HEK293 (cell line): ENCODE measurements at regions not wholly inside any gene's neighbourhood (a gene's known extent, or its start where the extent isn't known, plus 50 kb on each side); places are given as distances from the start of the nearest gene placed in this dataset.

Experiments
- ATF2 ChIP-seq: fragments of 450-650 bp; formaldehyde crosslinking; IDR thresholded peaks from 2 replicates; pipeline ENCODE4 v1.5.1; 2016; ENCODE audit warnings: missing biosample characterization, missing genetic modification characterization, low read depth
- CTCF ChIP-seq: fragments of 450-650 bp; formaldehyde crosslinking; IDR thresholded peaks from 2 replicates; pipeline ENCODE4 v1.5.1; 2016; ENCODE audit warnings: missing biosample characterization, missing genetic modification characterization
- GLIS2 ChIP-seq: fragments of 450-650 bp; formaldehyde crosslinking; IDR thresholded peaks from 2 replicates; pipeline ENCODE4 v1.5.1; 2016; ENCODE audit warnings: missing biosample characterization, missing genetic modification characterization
- SETDB1 ChIP-seq: IDR thresholded peaks from one replicate; pipeline ENCODE4 v1.6.1; 2017; ENCODE audit warnings: mild to moderate bottlenecking, low read length, moderate library complexity, mixed read lengths; ENCODE audit not compliant: insufficient read length
- ZBTB49 ChIP-seq: fragments of 450-650 bp; formaldehyde crosslinking; IDR thresholded peaks from 2 replicates; pipeline ENCODE4 v1.5.1; 2016; ENCODE audit warnings: missing biosample characterization, missing genetic modification characterization, low read depth
- ZNF174 ChIP-seq: fragments of 450-650 bp; formaldehyde crosslinking; IDR thresholded peaks from 2 replicates; pipeline ENCODE4 v1.5.0; 2017; ENCODE audit warnings: missing biosample characterization, mild to moderate bottlenecking, missing genetic modification characterization
- ZNF239 ChIP-seq: fragments of 450-650 bp; formaldehyde crosslinking; IDR thresholded peaks from 2 replicates; pipeline ENCODE4 v1.5.1; 2016; ENCODE audit warnings: missing biosample characterization, missing genetic modification characterization
- ZNF530 ChIP-seq: fragments of 450-650 bp; formaldehyde crosslinking; IDR thresholded peaks from 2 replicates; pipeline ENCODE4 v1.5.1; 2016; ENCODE audit warnings: low read depth, missing biosample characterization, missing genetic modification characterization
- ZNF660 ChIP-seq: fragments of 450-650 bp; IDR thresholded peaks from 2 replicates; pipeline ENCODE4 v1.5.1; 2018; ENCODE audit warnings: missing biosample characterization, mild to moderate bottlenecking, missing genetic modification characterization

GRCh38 chr19:30743702-30744101 is 371.5 kb downstream of the ZNF536 start:
- no peak for TF ChIP-seq ZNF239 (tag by site-specific recombination)
- TF ChIP-seq ATF2 (tag by site-specific recombination) = no peak
- TF ChIP-seq ZBTB49 (tag by site-specific recombination) = no peak
- TF ChIP-seq CTCF (tag by site-specific recombination) = no peak
- no peak for TF ChIP-seq SETDB1
- TF ChIP-seq ZNF530 (tag by site-specific recombination) = no peak
- no peak for TF ChIP-seq ZNF660 (tag by site-specific recombination)
- TF ChIP-seq ZNF174 (tag by site-specific recombination) = no peak
- TF ChIP-seq GLIS2 (tag by site-specific recombination) = no peak
